ENCODE measurements at regions not wholly inside any gene's neighbourhood (a gene's known extent, or its start where the extent isn't known, plus 50 kb on each side); places are given as distances from the start of the nearest gene placed in this dataset.
"Not testable (repeated sequence)": the region's sequence is repeated elsewhere in the genome, so short reads cannot be mapped to it uniquely, and the experiment has no call there.

DNA sequence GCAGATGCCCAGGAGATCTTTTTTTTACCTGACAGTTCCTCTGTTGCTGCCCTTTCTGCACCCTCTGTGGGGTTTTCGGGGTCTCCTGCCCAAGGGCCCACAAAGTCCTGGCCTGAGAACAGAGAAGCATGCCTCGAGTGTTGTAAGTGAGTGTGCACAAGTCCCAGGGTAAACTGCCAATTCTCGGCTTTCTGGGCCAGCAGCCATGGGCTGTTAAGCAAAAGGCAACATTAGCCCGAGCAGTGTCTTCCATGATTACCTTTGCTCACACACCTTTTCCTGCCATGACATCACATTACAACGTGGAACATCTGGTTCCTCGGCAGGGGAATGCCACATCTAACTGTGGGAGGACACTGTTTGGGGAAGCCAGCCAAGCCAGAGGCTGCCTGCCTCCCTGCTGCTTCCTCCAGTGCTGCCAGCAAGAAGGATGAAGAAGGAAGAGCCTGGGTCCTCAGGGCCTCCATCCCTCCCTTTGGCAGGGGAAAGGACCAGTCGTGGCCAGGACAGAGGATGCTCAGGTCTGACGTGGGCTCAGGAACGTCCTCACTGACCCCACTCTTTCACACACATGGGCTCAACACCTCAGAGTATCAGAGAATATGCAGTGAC is 485.9 kb downstream of the OMA1 start:
- DNase-seq (ENCODE audit: low read depth), result no peak
- in situ Hi-C loops (cut with HindIII; ENCODE audit: low sequenced_read_pairs), result no loop called here
- H3K4me3 ChIP-seq (ENCODE audit: low read depth, low read length), result no peak overlapping the region
- TF ChIP-seq, protein P1, sequence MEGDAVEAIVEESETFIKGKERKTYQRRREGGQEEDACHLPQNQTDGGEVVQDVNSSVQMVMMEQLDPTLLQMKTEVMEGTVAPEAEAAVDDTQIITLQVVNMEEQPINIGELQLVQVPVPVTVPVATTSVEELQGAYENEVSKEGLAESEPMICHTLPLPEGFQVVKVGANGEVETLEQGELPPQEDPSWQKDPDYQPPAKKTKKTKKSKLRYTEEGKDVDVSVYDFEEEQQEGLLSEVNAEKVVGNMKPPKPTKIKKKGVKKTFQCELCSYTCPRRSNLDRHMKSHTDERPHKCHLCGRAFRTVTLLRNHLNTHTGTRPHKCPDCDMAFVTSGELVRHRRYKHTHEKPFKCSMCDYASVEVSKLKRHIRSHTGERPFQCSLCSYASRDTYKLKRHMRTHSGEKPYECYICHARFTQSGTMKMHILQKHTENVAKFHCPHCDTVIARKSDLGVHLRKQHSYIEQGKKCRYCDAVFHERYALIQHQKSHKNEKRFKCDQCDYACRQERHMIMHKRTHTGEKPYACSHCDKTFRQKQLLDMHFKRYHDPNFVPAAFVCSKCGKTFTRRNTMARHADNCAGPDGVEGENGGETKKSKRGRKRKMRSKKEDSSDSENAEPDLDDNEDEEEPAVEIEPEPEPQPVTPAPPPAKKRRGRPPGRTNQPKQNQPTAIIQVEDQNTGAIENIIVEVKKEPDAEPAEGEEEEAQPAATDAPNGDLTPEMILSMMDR (IDR thresholded peaks at IDR 0.05; ENCODE audit: low read depth, low read length, missing control alignments), result no peak

DNA sequence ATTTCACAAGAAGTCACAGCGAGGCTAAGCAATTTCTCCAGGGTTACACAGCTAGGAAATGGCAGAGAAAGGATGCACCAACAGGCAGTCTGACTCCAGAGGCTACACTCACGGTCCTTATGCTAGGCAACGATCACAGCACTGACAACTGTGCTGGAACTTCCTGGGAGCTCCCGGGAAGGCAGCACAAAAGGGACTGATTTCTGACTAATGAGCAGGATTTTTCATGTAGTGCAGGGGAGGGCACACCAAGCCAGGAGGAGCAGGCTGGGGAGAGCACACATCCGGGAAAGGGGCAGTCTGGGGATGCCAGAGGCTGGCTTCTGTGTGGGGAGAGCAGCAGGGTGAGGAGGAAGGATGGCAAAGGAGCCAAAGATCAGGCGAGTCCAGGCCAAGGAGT is 486.7 kb downstream of the OMA1 start:
- DNase-seq (ENCODE audit: low read depth), result no peak
- TF ChIP-seq, protein P1 (IDR thresholded peaks at IDR 0.05; ENCODE audit: low read depth, low read length, missing control alignments), result no peak
- in situ Hi-C loops (cut with HindIII; ENCODE audit: low sequenced_read_pairs), result no loop called here
- H3K4me3 ChIP-seq (ENCODE audit: low read depth, low read length), result no peak overlapping the region

DNA sequence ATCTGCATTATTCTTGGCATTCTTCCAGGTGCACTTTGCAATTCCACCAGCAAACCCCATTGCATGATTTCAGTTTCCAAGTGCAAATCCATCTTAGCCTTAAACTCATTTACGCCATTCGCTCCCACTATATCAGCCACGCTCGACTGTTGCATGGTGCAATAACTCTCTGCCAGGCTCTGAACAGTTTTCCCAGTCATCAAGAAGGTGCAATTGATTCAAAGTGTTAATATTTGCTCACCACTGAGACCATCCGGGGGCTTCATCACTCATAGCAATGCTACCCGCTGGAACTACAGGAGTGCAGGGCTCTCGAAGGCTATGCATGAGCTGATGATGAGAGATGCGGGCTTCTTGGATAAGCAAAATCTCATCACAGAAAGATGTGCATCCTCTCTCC is 488.2 kb downstream of the OMA1 start:
- in situ Hi-C loops (cut with HindIII; ENCODE audit: low sequenced_read_pairs), result no loop called here
- no peak for DNase-seq (ENCODE audit: low read depth)
- TF ChIP-seq, protein P1 (IDR thresholded peaks at IDR 0.05; ENCODE audit: low read depth, low read length, missing control alignments), result no peak
- H3K4me3 ChIP-seq (ENCODE audit: low read depth, low read length), result no peak overlapping the region

DNA sequence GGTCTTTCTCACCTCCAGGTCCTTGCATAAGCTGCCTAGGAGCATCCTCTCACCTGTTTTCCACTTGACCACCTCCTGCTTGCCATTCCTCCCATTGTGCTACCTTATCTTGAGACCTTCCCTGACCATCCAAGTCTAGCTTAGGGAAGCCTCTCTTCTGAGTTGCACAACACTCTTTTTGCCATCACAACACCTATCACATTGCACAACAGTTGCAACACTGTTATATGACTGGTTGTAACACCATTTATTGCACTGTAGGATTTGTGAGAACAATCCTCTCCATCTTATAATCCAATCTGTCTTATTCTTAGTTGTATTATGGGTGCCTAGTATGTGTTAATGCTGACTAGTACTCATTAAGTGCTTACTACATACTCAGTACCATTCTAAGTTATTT is 488.7 kb downstream of the OMA1 start:
- no peak for DNase-seq (ENCODE audit: low read depth)
- in situ Hi-C loops (cut with HindIII; ENCODE audit: low sequenced_read_pairs), result no loop called here
- H3K4me3 ChIP-seq (ENCODE audit: low read depth, low read length), result no peak overlapping the region
- TF ChIP-seq, protein P1 (IDR thresholded peaks at IDR 0.05; ENCODE audit: low read depth, low read length, missing control alignments), result no peak

DNA sequence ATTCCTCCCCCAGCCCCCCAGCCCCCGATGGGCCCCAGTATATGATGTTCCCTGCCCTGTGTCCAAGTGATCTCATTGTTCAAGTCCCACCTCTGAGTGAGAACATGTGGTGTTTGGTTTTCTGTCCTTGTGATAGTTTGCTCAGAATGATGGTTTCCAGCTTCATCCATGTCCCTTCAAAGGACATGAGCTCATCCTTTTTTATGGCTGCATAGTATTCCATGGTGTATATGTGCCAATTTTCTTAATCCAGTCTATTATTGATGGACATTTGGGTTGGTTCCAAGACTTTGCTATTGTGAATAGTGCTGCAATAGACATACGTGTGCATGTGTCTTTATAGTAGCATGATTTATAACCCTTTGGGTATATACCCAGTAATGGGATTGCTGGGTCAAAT is 495.3 kb downstream of the OMA1 start:
- DNase-seq (ENCODE audit: low read depth); H3K4me3 ChIP-seq (ENCODE audit: low read depth, low read length); in situ Hi-C loops (cut with HindIII; ENCODE audit: low sequenced_read_pairs): not testable (repeated sequence)

DNA sequence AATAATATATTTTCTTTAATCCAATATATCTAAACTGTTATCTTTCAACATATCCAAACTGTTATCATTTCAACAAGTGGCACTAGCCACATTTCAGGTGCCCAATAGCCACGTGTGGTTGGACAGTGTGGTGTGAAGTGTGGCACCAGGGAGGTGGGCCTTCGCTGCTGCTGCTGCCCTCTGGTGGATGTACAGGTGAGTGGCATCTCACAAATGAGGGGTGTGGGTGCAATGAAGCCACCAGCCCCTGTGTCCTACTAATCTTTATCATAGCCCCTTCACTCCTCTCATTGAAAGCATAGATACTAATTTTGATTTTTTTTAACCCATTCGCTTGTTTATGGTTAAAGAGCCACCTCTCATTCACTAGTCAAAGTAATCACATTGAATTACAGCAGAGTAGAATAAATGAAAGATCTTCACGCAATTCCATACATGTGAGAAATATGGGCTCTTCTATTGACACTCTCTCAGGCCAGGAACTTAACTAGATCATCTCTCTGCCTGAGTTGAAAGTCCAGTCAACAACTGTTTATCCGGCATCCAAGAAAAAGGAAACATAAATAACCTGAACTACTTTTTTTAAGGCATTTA is 499.2 kb downstream of the OMA1 start:
- TF ChIP-seq, protein P1 (IDR thresholded peaks at IDR 0.05; ENCODE audit: low read depth, low read length, missing control alignments), result peak; percentile 77
- DNase-seq (ENCODE audit: low read depth), result no peak
- no peak overlapping the region for H3K4me3 ChIP-seq (ENCODE audit: low read depth, low read length)
- in situ Hi-C loops (cut with HindIII; ENCODE audit: low sequenced_read_pairs), result no loop called here

DNA sequence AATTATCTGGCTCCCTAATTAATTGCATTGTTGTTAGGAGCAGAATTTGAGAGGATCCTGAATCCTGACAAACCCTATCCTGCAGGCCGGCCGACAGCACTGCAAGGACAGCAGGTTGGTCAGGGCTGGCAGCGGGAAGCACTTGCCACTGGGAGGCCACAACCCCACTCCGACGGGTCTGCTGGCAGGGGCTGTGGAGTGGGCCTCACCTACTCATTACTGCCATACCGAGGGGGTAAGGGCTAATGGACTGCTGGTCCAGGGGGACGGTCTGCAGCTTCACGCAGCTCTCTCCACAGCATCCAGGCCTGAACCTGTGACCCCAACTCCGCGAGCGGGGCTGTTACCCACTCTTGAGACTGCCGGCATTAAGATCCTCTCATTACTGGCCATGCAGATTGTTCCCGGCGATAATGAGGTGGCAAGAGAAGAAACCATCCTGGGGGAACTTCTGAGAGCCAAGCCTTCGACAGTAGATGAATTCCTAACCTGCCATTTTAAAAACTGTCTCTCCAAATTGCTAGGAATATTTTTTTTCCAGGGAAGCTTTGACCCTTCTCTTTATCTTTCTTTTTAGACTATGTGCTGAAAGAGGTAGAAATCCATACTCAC is 501.3 kb downstream of the OMA1 start:
- TF ChIP-seq, protein P1 (IDR thresholded peaks at IDR 0.05; ENCODE audit: low read depth, low read length, missing control alignments), result no peak
- DNase-seq (ENCODE audit: low read depth), result no peak
- in situ Hi-C loops (cut with HindIII; ENCODE audit: low sequenced_read_pairs), result no loop called here
- no peak overlapping the region for H3K4me3 ChIP-seq (ENCODE audit: low read depth, low read length)

Data from astrocyte of the cerebellum (primary cell).